Skin of body (tissue), 1 donor: ENCODE measurements at regions not wholly inside any gene's neighbourhood (a gene's known extent, or its start where the extent isn't known, plus 50 kb on each side); places are given as distances from the start of the nearest gene placed in this dataset.
A peak's percentile ranks its signal among the peaks of the same experiment; 100 is the strongest.

Experiments
- DNase-seq: peaks from one replicate; lab custom pipeline; 2025; lab: John Stamatoyannopoulos, UW

DNA sequence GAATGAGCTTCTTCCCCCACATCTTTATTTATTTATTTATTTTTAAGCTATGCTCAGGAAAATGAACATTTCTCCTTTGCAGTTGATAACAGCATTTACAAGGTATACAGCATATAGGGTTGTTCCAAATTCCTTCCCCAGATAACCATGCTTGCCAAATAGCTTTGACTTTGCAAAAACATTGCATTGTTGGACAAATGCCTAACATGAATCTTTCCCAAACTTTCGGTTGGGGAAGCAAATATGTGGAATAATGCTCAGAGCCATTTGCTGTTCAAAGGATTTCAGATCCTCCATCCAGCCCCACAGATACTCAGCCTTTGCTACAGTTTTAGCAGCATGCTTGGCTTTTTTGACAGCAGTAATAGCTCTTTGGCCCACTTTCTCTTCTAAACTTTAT, 127.2 kb upstream of the AGA start:
- peak; percentile 77 for DNase-seq

GRCh38 chr4:177573507-177573906, 131.3 kb upstream of the AGA start:
- DNase-seq, result no peak

DNA sequence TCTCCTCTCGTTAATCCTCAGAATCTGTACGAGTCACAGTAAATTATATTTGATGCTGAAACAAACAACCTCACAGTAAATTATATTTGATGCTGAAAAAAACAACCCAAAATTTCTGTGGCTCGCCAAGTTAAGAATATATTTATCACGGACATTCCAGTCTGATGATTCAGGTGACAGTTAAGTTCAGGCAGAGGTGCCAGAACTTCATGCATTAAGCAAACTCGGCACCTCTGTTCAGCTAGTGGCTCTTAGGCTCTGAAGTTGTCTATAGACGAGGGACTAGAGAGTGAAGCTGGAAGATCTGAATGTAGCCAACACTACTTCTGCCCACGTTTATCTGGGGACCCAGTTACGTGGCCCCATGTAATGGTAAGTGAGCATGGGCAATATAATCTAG, 132.2 kb upstream of the AGA start:
- DNase-seq, result no peak

- DNase-seq, result no peak
Measured at GRCh38 chr4:177579649-177580048, 137.4 kb upstream of the AGA start.

GRCh38 chr4:177582992-177583391, 140.8 kb upstream of the AGA start:
- no peak for DNase-seq

DNA sequence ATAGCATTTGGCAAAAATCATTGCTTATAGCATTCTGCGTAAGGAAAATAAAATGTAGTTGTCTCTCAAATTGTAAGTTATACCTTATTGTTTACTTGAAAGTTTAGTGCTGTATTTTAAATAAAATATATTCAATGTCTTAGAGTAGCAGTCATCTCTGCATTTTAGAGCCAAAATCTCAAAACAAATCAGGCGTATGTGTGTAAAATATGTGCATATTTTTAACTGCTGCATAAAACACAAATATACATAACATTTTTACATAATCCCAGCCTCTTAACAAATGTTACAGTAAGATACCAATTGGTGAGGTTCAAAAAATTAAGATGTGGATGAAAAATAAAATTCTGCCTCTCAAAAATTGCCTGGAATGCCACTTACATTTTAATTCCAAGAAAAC, 145.8 kb upstream of the AGA start:
- no peak for DNase-seq

- no peak for DNase-seq
Measured at GRCh38 chr4:177595386-177595785, 153.1 kb upstream of the AGA start.

GRCh38 chr4:177596035-177596434, 153.8 kb upstream of the AGA start:
- no peak for DNase-seq

GRCh38 chr4:177596991-177597390, 154.8 kb upstream of the AGA start:
- DNase-seq, result no peak

GRCh38 chr4:177605252-177605651, 163.0 kb upstream of the AGA start:
- DNase-seq, result no peak

GRCh38 chr4:177607111-177607573, 164.9 kb upstream of the AGA start:
- no peak for DNase-seq

DNA sequence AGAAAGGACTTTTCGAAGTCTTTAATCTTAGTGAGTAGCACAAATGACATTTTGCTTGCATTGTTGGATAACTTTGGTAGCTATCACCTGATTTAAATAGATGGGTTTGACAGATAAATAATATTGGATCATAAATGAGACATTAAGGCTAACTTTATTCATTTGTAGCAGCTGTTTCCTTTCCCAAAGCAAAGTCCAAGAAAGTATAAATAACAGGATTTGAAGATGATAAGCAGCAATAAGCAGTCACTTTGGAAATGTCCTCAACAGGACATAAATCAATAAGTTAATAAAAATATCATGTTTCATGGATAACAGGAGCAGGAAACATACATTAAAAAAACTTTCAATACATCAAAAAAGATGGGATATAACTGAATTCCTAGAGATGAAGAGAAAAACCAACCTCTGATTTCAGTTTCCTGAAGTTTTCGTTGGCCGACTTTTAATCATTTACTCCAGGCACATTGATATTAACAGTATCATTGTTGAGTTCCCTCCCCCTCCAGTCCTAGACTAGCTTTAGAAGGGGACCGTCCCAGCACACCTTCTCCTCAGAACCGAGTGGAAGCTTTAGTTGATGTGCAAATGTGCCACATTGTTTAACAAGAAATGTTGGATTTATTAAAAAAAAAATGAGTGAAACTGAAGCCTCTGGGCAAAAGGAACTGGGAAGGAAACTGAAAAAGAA, 169.9 kb upstream of the AGA start:
- DNase-seq, result no peak

DNA sequence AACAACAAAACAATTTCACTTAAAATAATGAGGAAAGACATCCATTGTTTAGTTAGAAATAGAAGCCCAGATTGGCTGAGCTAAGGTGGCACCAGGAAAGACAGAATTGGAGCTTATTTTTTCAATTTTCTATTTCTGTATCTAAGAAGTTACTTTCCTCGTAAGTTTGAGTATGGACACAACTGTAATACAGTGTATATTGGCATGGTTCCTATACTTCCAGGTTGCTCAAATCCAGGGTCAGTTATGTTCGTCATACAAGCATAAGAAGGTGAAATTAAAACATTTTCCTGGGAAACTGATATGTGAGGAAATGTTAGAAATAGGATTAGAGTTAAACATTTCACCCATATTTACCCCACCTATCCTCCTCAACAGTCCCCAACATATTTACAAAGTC, 170.4 kb upstream of the AGA start:
- no peak for DNase-seq

DNA sequence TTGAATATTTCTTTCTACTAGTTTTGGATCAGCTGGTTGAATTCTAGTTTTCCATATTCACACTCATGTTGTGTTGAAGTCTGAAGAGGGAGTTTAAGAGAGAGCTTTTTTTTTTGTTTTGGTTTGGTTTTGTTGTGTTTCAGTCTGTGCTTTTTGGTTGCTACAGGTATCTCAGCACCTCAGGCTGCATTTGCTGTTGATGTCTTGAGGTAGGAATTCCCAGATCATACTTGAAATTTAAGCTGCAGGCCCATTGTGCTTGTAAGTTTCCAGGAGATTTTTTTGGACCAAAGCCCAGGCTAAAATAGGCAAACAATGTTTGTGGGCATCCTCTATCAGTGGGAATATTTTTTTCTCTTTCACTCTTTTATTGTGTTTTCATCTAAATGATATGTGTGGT, 190.2 kb upstream of the AGA start:
- no peak for DNase-seq

- DNase-seq, result no peak
Measured at GRCh38 chr4:177638871-177639270, 196.6 kb upstream of the AGA start.

- no peak for DNase-seq
Measured at GRCh38 chr4:177640864-177641263, 198.6 kb upstream of the AGA start.

DNA sequence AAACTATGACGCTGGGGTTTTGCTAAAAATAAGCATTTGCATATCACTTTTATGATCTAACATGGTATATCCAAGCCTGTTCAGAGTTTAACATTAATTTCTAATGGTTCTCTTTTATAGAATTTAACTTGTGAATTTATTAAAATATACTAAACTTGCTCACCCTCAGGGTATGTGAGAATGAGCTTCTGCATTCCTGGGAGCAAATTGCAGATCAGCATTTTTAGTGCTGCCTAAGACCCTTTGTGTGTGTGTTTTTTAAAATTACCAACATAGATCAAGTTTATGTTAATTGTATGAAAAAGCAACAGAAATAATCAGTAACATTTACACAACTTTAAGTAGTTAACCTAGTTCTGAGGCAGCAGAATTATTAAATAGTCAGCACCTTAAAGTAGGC, 218.0 kb upstream of the AGA start:
- no peak for DNase-seq

DNA sequence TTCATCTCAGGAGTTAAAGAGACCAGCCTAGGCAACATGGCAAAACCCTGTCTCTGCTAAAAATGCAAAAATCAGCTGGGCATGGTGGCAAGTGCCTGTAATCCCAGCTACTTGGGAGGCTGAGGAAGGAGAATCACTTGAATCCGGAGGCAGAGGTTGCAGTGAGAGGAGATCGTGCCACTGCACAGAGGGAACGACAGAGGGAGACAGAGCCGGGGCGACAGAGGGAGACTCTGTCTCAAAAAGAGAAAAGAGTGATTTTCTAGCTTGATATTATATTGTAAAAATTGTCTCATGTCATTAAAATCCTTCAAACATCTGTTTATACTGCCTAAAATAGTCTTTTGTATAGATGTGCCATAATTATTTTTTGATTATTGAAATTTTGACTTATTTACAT, 225.4 kb upstream of the AGA start:
- no peak for DNase-seq

DNA sequence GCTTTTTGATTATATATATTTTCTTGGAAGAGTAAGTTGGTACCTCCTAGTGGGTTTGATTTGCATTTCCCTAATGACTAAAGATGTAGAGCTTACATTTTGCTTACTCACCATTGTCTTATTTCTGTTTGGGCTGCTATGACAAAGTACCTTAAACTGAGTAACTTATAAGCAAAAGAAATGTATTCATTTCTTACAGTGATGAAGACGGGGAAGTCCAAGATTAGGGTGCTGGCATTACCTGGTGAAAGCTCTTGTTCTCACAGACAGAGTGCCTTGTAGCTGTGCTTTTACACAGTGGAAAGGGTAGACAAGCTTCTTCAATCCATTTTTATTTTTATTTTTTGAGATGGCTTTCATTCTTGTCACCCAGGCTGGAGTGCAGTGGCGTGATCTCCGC, 229.2 kb upstream of the AGA start:
- no peak for DNase-seq

DNA sequence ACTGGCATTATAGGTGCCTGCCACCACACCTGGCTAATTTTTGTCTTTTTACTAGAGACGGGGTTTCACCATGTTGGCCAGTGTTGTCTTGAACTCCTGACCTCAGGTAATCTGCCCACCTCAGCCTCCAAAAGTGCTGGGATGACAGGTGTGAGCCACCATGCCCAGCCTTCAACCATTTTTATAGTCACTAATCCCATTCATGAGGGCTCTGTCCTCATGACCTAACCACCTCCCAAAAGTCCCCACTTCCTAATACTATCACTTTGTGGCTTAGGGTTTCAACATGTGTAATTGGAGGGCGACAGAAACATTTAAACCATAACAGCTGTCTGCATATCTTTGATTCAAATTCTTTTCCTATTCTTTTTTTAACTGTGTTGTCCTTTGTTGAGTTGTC, 229.6 kb upstream of the AGA start:
- no peak for DNase-seq

- DNase-seq, result no peak
Measured at GRCh38 chr4:177673985-177674489, 231.8 kb upstream of the AGA start.

- DNase-seq, result no peak
Measured at GRCh38 chr4:177680308-177680707, 238.1 kb upstream of the AGA start.

DNA sequence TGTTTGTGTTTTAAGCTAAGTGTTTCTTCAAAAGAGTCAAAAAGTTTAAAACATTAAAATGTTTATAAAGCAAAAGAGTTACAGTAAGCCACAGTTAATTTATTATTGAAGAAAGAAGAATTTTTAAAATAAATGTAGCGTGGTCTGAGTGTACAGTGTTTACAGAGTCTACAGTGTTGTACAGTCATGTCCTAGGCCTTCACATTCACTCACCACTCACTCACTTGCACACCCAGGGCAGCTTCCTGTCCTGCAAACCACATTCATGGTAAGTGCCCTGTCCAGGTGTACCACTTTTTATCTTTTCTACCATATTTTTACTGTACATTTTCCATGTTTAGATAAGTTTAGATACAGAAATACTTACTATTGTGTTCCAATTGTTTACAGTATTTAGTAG, 239.7 kb upstream of the AGA start:
- no peak for DNase-seq

DNA sequence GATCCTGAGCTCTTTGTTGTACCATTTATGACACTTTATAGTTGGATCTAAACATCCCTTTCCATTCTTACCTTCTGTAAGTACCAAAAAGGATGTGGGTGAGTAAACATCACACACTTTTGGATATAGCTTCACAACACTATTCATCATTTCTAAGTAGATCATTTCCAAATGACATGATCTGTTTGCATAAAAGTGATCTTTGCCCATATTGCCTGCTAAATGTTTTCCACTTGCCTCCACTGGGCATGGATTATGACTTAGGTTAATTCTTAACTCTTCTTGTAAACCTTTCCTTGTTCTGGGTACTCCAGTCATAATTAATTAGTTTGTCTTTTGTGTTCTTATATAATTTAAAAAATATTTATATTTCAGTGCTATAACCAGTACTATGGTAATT, 244.9 kb upstream of the AGA start:
- no peak for DNase-seq
